ENCODE measurements at regions not wholly inside any gene's neighbourhood (a gene's known extent, or its start where the extent isn't known, plus 50 kb on each side); places are given as distances from the start of the nearest gene placed in this dataset.
A peak's percentile ranks its signal among the peaks of the same experiment; 100 is the strongest.

DNA sequence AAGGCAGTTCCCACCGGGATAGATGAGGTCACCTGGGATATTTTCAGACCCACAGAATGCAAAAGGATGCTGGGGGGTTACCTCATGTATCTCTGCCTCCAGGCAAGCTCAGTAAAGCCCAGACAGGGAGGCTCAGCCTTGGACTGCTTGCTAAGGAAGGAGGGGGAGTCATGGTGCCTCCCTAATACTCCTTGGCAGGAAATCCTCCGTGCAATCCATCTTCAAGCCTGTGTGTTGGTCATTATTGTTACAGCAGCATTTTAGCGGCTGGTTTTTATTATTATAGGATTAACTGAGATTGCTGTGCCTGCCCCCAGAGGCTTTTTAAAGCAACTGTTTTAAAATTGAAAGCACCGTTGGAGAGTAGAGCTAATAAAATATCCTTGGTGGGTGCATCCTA is 188.5 kb upstream of the UBL3 start:
- Histone ChIP-seq H3K4me3 (no peak overlapping the region), H3K27ac (no peak overlapping the region), H3K4me1 (peaks cover 4% of the 10 kb centered on the region; the same call in 1 of the 2 replicates), H3K27me3 (no peaks in the 10 kb centered on the region), H3K9me3 (no peaks in the 10 kb centered on the region), H4K20me1 (no peaks in the 10 kb centered on the region), H3K36me3 (no peaks in the 10 kb centered on the region), H3K4me2 (no peak overlapping the region), H3K9ac (no peak overlapping the region)
- no peak for TF ChIP-seq Cebpa-rat (IDR thresholded peaks at IDR 0.05)

- H3K9me3 ChIP-seq: no peaks in the 10 kb centered on the region
- no peak overlapping the region for H3K27ac ChIP-seq
- H3K36me3 ChIP-seq: no peaks in the 10 kb centered on the region
- H3K9ac ChIP-seq: no peak overlapping the region
- no peaks in the 10 kb centered on the region for H4K20me1 ChIP-seq
- H3K4me1 ChIP-seq: peaks cover 8% of the 10 kb centered on the region; the same call in 1 of the 2 replicates
- no peak overlapping the region for H3K4me2 ChIP-seq
- no peaks in the 10 kb centered on the region for H3K27me3 ChIP-seq
- no peak for TF ChIP-seq Cebpa-rat (IDR thresholded peaks at IDR 0.05)
- H3K4me3 ChIP-seq: no peak overlapping the region
These were observed 187.3 kb upstream of the UBL3 start for GRCh38 chr13:30037766-30038165.

- H3K4me1 ChIP-seq: peaks cover 8% of the 10 kb centered on the region; the same call in 1 of the 2 replicates
- no peaks in the 10 kb centered on the region for H3K27me3 ChIP-seq
- no peak overlapping the region for H3K4me2 ChIP-seq
- no peaks in the 10 kb centered on the region for H4K20me1 ChIP-seq
- no peaks in the 10 kb centered on the region for H3K9me3 ChIP-seq
- H3K9ac ChIP-seq: no peak overlapping the region
- H3K4me3 ChIP-seq: no peak overlapping the region
- no peak overlapping the region for H3K27ac ChIP-seq
- no peak for TF ChIP-seq Cebpa-rat (IDR thresholded peaks at IDR 0.05)
- no peaks in the 10 kb centered on the region for H3K36me3 ChIP-seq
These were observed 186.9 kb upstream of the UBL3 start for GRCh38 chr13:30037306-30037705.

DNA sequence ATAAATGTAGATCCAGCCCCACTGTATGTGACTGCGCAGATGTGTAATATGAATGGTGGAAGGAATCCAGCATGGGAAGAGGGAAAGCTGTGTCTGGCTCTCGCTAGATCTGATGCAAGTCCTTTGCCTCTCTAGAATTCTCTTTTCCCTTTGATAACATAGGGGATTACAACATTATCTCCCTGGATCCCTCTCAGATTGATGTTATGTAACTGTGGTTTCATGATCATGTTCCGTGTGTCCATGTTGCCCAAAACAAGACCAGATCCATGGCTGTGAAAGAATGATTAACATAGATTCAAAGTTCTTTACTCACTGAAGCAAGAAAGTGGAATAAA is 184.0 kb upstream of the UBL3 start:
- Histone ChIP-seq H3K4me3 (no peak overlapping the region), H3K9ac (no peak overlapping the region), H3K4me2 (no peak overlapping the region), H3K4me1 (peaks cover 8% of the 10 kb centered on the region; the same call in 1 of the 2 replicates), H3K9me3 (no peaks in the 10 kb centered on the region), H3K27me3 (no peaks in the 10 kb centered on the region), H3K36me3 (no peaks in the 10 kb centered on the region), H3K27ac (no peak overlapping the region), H4K20me1 (no peaks in the 10 kb centered on the region)
- no peak for TF ChIP-seq Cebpa-rat (IDR thresholded peaks at IDR 0.05)

- Histone ChIP-seq H3K4me3 (no peak overlapping the region), H3K9ac (no peak overlapping the region), H3K9me3 (no peaks in the 10 kb centered on the region), H3K27ac (no peak overlapping the region), H3K4me1 (peaks cover 8% of the 10 kb centered on the region; the same call in 1 of the 2 replicates), H3K27me3 (no peaks in the 10 kb centered on the region), H4K20me1 (no peaks in the 10 kb centered on the region), H3K36me3 (no peaks in the 10 kb centered on the region), H3K4me2 (peak overlapping the region; percentile 22; the same call in 1 of the 2 replicates)
- TF ChIP-seq Cebpa-rat (IDR thresholded peaks at IDR 0.05): no peak
These were observed 183.5 kb upstream of the UBL3 start for GRCh38 chr13:30033681-30034457.

DNA sequence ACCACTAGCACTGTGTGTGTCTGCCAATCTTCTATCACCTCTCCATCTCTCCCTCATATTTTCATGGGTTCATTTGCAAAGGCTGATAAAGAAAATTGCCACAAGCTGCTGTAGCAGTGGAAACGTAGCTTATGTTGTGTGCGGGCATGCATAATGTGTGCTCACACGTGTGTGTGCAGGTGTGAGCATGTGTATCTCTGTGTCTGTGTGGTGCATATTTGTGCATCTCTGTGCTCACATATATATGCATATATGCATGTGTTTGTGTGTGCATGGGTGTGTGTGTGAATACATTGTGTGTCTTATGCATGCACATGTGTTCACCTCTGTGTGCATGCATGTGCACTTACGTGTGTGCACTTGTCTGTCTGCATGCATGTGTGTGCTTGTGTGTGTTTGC is 181.8 kb upstream of the UBL3 start:
- no peak overlapping the region for H3K4me3 ChIP-seq
- no peaks in the 10 kb centered on the region for H4K20me1 ChIP-seq
- no peak for TF ChIP-seq Cebpa-rat (IDR thresholded peaks at IDR 0.05)
- H3K27me3 ChIP-seq: no peaks in the 10 kb centered on the region
- H3K9me3 ChIP-seq: no peaks in the 10 kb centered on the region
- no peaks in the 10 kb centered on the region for H3K36me3 ChIP-seq
- H3K9ac ChIP-seq: no peak overlapping the region
- H3K4me1 ChIP-seq: peaks cover 13% of the 10 kb centered on the region; the same call in 1 of the 2 replicates
- H3K4me2 ChIP-seq: no peak overlapping the region
- no peak overlapping the region for H3K27ac ChIP-seq

DNA sequence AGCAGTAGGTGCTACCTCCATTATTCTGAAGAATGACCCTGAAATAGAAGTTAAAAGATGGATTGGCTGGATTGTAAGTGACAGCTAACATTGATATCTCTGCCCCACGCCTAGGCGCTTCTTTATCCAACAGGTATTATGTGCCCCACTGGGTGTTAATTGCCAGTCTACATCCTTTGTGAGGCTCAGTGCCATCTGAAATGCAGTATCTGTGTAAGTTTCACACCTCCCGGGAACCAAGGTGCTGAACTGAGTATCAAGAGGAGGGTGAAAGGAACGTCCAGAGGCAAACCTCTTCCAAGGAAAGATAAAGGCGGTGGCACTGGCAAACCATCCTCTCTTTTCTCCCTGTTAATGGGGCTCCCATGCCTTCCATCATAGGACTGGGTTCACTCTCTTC is 181.1 kb upstream of the UBL3 start:
- TF ChIP-seq Cebpa-rat (IDR thresholded peaks at IDR 0.05): no peak
- H3K4me2 ChIP-seq: no peak overlapping the region

DNA sequence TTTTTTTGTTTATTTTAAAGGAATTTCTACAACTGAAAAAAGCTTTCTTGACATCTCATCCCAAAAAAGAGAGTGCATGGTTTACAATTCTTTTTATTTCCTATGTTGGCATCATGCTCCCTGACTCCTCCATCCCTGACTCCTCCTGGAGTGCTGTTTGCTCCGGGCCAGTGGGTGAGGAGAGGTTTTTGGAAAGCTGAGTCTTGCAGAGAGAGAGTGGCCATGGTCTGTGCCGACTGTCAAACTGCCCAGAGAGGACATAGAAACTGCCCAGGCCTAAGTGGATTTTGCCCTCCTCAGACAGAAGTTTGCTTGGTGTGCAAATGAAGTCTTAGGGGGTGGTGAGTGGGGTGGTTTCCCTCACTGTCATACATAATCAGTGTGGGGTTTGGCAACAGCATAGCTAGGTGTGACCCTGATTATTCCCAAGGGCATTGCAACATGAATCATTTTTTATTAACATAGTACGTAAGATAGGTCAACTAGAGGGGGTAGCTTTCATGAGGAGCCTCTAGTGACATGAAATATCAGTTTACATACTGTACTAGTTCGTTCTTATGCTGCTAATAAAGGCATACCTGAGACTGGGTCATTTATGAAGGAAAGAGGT is 179.8 kb upstream of the UBL3 start:
- Histone ChIP-seq H3K9me3 (no peaks in the 10 kb centered on the region), H3K4me3 (no peak overlapping the region), H3K9ac (no peak overlapping the region), H3K27ac (no peak overlapping the region), H3K27me3 (no peaks in the 10 kb centered on the region), H3K4me1 (peaks cover 13% of the 10 kb centered on the region; the same call in 1 of the 2 replicates), H4K20me1 (no peaks in the 10 kb centered on the region), H3K36me3 (no peaks in the 10 kb centered on the region), H3K4me2 (no peak overlapping the region)
- TF ChIP-seq Cebpa-rat (IDR thresholded peaks at IDR 0.05): no peak

More for the DNA sequence above, 181.1 kb upstream of the UBL3 start:
- H3K9ac ChIP-seq: no peak overlapping the region
- no peak overlapping the region for H3K27ac ChIP-seq
- no peaks in the 10 kb centered on the region for H4K20me1 ChIP-seq
- no peaks in the 10 kb centered on the region for H3K27me3 ChIP-seq
- no peaks in the 10 kb centered on the region for H3K36me3 ChIP-seq
- H3K4me3 ChIP-seq: no peak overlapping the region
- H3K9me3 ChIP-seq: no peaks in the 10 kb centered on the region
- peaks cover 13% of the 10 kb centered on the region; the same call in 1 of the 2 replicates for H3K4me1 ChIP-seq

DNA sequence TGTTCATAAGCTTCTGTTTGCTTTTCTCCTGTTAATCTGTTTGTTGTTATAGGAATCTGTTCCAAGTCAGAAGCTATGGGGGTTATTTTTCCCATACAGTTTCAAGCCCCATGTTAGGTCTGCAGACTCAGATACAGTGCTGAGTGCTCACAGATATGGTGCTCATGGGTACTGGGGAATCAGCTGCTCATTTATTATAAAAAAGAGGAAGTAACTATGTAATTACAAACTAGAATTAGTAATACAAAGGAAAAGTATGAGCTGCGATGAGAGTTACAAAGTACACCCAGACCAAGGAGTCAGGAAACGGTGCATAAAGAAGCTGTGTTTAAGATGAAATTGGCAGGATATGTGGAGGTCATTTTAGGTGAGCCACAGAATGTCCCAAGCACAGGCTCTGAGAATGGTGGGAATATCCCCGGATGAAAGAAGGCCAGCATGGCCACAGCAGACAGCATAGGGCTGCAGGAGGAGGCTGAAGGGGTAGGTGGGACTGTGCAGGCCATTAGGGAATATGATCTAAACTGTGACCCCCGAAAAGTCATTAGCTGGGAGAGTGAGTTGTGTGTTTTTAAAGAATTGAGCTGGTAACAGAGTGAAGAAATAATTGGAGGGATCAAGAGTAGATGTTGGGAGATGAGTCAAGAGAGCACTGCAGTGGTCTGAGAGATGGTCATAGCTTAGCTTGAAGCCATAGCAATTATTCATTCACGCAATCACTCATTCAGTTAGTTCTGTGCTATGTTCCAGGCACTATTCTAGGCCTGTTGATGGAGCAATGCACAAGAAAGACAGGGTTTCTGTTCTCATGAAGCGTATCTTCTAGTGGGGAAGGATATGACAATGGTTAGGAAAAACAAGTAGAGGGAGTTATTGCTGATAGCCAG is 177.4 kb upstream of the UBL3 start:
- Histone ChIP-seq H3K27ac (no peak overlapping the region), H3K4me1 (0 out of 2 replicates have a peak, but pooled peaks cover 5% of the 10 kb centered on the region), H3K4me3 (no peak overlapping the region), H3K27me3 (no peaks in the 10 kb centered on the region), H4K20me1 (no peaks in the 10 kb centered on the region), H3K36me3 (no peaks in the 10 kb centered on the region), H3K9me3 (no peaks in the 10 kb centered on the region), H3K4me2 (no peak overlapping the region; the same call in 1 of the 2 replicates), H3K9ac (no peak overlapping the region)
- no peak for TF ChIP-seq Cebpa-rat (IDR thresholded peaks at IDR 0.05)
